ENCODE measurements at regions not wholly inside any gene's neighbourhood (a gene's known extent, or its start where the extent isn't known, plus 50 kb on each side); places are given as distances from the start of the nearest gene placed in this dataset.
"Not testable (repeated sequence)": the region's sequence is repeated elsewhere in the genome, so short reads cannot be mapped to it uniquely, and the experiment has no call there.

GRCh38 chr12:78269620-78270019, 438.9 kb downstream of the NAV3 start:
- no peak for TF ChIP-seq CTCF (IDR thresholded peaks at IDR 0.05; ENCODE audit: low read depth, low read length)
- no peak for DNase-seq (ENCODE audit: extremely low read depth, low read depth)

GRCh38 chr12:78271546-78271945, 440.9 kb downstream of the NAV3 start:
- no peak for TF ChIP-seq CTCF (IDR thresholded peaks at IDR 0.05; ENCODE audit: low read depth, low read length)
- DNase-seq (ENCODE audit: extremely low read depth, low read depth), result no peak

- no peak for TF ChIP-seq CTCF (IDR thresholded peaks at IDR 0.05; ENCODE audit: low read depth, low read length)
- no peak for DNase-seq (ENCODE audit: extremely low read depth, low read depth)
These were observed 445.2 kb downstream of the NAV3 start for GRCh38 chr12:78275886-78276285.

- TF ChIP-seq CTCF (IDR thresholded peaks at IDR 0.05; ENCODE audit: low read depth, low read length), result no peak
- no peak for DNase-seq (ENCODE audit: extremely low read depth, low read depth)
These were observed 448.1 kb downstream of the NAV3 start for GRCh38 chr12:78278706-78279190.

- no peak for DNase-seq (ENCODE audit: extremely low read depth, low read depth)
- no peak for TF ChIP-seq CTCF (IDR thresholded peaks at IDR 0.05; ENCODE audit: low read depth, low read length)
These were observed 448.9 kb downstream of the NAV3 start for GRCh38 chr12:78279567-78279966.

GRCh38 chr12:78281102-78281501, 450.4 kb downstream of the NAV3 start:
- not testable (repeated sequence) for DNase-seq (ENCODE audit: extremely low read depth, low read depth)

- DNase-seq (ENCODE audit: extremely low read depth, low read depth), result no peak
- TF ChIP-seq CTCF (IDR thresholded peaks at IDR 0.05; ENCODE audit: low read depth, low read length), result no peak
These were observed 453.7 kb downstream of the NAV3 start for GRCh38 chr12:78284417-78284816.

- DNase-seq (ENCODE audit: extremely low read depth, low read depth), result peak; percentile 34
- TF ChIP-seq CTCF (IDR thresholded peaks at IDR 0.05; ENCODE audit: low read depth, low read length), result no peak
These were observed 460.1 kb downstream of the NAV3 start for GRCh38 chr12:78290606-78291345.
